ENCODE measurements at regions not wholly inside any gene's neighbourhood (a gene's known extent, or its start where the extent isn't known, plus 50 kb on each side); places are given as distances from the start of the nearest gene placed in this dataset.

GRCh38 chr5:168093200-168093910 is 198.1 kb upstream of the WWC1 start:
- POLR2A ChIA-PET, result no interaction called here

More at GRCh38 chr5:168093200-168093910, 198.1 kb upstream of the WWC1 start:
- H3K9me3 ChIP-seq (ENCODE audit: low read length), result no peaks in the 10 kb centered on the region
- no peak for DNase-seq (ENCODE audit: low spot score)
- intact Hi-C loops (cut with micrococcal nuclease; ENCODE audit: unreplicated experiment) (no loop called here), in situ Hi-C loops (cut with HindIII; ENCODE audit: extremely low pct_ligation_motif_present, low pct_unique_long_range_greater_than_20kb) (no loop called here)
- no TSS peak for BruUV-seq (replicated peaks)
- no peak overlapping the region for H3K4me2 ChIP-seq (ENCODE audit: low read depth, low read length)
- H3K4me1 ChIP-seq (ENCODE audit: insufficient read depth, low read length), result no peaks in the 10 kb centered on the region
- no peak overlapping the region for H2AFZ ChIP-seq (ENCODE audit: low read length)
- H3K9ac ChIP-seq (ENCODE audit: insufficient read depth, low read depth, low read length), result no peak overlapping the region
- no peaks in the 10 kb centered on the region; a peak in 1 of 5 replicates for H3K27me3 ChIP-seq (ENCODE audit: control insufficient read depth in 1 of 2, insufficient read depth in 2 of 2, low read length in 2 of 2)
- H4K20me1 ChIP-seq (ENCODE audit: insufficient read depth, low read length), result no peaks in the 10 kb centered on the region
- FAIRE-seq, result no peak
- H3K36me3 ChIP-seq (replicated peaks in 1 of 2; ENCODE audit: control insufficient read depth in 1 of 2, insufficient read depth in 2 of 2, low read length in 2 of 2), result no peaks in the 10 kb centered on the region
- CTCF ChIA-PET (ENCODE audit: low intra/inter-chr PET ratio, low total read pairs), result no interaction called here
- no peak overlapping the region for H3K4me3 ChIP-seq (replicated peaks in 1 of 3; ENCODE audit: insufficient read depth in 1 of 3, low read depth in 2 of 3, low read length in 3 of 3)
- TF ChIP-seq NONO (IDR thresholded peaks at IDR 0.05) (no peak), NONO (CRISPR knock-in tag; conservative IDR thresholded peaks at IDR 0.05) (no peak), YEATS4 (CRISPR knock-in tag; IDR thresholded peaks at IDR 0.05; ENCODE audit: borderline replicate concordance) (no peak), ZZZ3 (CRISPR knock-in tag; IDR thresholded peaks at IDR 0.05; ENCODE audit: borderline replicate concordance) (no peak), HDAC1 (CRISPR knock-in tag; IDR thresholded peaks at IDR 0.05) (no peak), ZSCAN30 (CRISPR knock-in tag; IDR thresholded peaks at IDR 0.05) (no peak), RAD51 (IDR thresholded peaks at IDR 0.05; ENCODE audit: borderline replicate concordance) (no peak), TAF15 (IDR thresholded peaks at IDR 0.05; ENCODE audit: low read depth, low read length, poor library complexity, severe bottlenecking) (no peak), SALL2 (CRISPR knock-in tag; IDR thresholded peaks at IDR 0.05) (no peak), ZNF3 (CRISPR knock-in tag; IDR thresholded peaks at IDR 0.05) (no peak), FOXM1 (CRISPR knock-in tag; IDR thresholded peaks at IDR 0.05) (no peak), SNAPC2 (CRISPR knock-in tag; IDR thresholded peaks at IDR 0.05) (no peak), DNMT3B (CRISPR knock-in tag; conservative IDR thresholded peaks at IDR 0.05) (no peak), LCORL (IDR thresholded peaks at IDR 0.05) (no peak), LCORL (CRISPR knock-in tag; IDR thresholded peaks at IDR 0.05) (no peak), FOXK1 (CRISPR knock-in tag; IDR thresholded peaks at IDR 0.05; ENCODE audit: borderline replicate concordance, low read depth) (no peak), SAFB2 (CRISPR knock-in tag; IDR thresholded peaks at IDR 0.05; ENCODE audit: borderline replicate concordance, low read depth) (no peak)
- TF ChIP-seq, protein P1, sequence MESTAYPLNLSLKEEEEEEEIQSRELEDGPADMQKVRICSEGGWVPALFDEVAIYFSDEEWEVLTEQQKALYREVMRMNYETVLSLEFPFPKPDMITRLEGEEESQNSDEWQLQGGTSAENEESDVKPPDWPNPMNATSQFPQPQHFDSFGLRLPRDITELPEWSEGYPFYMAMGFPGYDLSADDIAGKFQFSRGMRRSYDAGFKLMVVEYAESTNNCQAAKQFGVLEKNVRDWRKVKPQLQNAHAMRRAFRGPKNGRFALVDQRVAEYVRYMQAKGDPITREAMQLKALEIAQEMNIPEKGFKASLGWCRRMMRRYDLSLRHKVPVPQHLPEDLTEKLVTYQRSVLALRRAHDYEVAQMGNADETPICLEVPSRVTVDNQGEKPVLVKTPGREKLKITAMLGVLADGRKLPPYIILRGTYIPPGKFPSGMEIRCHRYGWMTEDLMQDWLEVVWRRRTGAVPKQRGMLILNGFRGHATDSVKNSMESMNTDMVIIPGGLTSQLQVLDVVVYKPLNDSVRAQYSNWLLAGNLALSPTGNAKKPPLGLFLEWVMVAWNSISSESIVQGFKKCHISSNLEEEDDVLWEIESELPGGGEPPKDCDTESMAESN (CRISPR knock-in tag; conservative IDR thresholded peaks at IDR 0.05), result no peak
- WGBS (ENCODE audit: low lambda C conversion rate), result 12% methylated on average over 5 of the region's 5 CpGs
- no peaks in the 10 kb centered on the region for H3K79me2 ChIP-seq (ENCODE audit: insufficient read depth, low read length)
- no peak for ATAC-seq
- H3K27ac ChIP-seq (ENCODE audit: extremely low read length, insufficient read depth, low read length), result no peak overlapping the region
